ENCODE measurements at regions not wholly inside any gene's neighbourhood (a gene's known extent, or its start where the extent isn't known, plus 50 kb on each side); places are given as distances from the start of the nearest gene placed in this dataset.

DNA sequence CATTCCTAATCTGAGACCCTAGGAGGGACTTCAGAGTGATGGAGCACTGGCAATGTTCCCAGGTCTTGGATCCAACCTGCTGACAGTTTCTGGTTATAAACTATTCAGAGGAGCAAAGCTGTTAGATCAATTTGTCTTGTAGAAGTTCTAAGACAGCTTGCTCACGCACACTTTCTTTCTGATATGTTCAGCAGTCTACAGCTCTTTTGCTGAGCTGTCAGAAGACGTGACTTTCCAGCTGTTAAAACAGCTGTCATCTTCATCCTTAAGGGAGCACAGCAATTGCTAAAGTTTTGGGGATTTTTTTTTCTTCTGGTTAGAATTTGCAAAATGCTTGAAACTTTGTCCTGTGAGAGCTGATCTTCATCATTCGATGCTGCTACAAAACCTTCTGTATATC is 823.1 kb downstream of the SORCS1 start:
- Mint-ChIP-seq H3K27me3 (no peaks in the 10 kb centered on the region), H3K27ac (no peak overlapping the region), H3K4me3 (no peak overlapping the region), H3K9me3 (no peaks in the 10 kb centered on the region), H3K36me3 (ENCODE audit: low read depth) (no peaks in the 10 kb centered on the region), H3K4me1 (no peaks in the 10 kb centered on the region)
- no peak for DNase-seq
- CTCF ChIA-PET: no interaction called here
- POLR2A ChIA-PET: no interaction called here

DNA sequence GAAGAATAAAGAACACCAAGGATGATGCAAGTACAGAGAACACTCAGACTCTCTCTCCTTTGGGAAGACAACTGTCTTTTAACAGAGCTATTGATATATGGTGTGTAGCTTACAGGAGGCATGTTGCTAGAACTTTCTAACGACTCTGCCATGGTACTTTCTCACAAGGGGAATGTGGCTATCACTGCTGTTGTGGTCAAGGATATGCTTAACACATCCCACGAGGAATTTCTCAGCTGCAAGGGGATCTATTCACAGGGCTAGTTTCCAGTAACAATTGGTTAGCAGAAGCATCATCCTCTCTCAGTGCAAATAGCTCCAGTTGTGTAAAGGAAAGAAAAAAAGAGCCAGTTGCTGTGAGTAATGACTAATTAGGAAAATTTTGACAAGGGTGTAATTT is 826.0 kb downstream of the SORCS1 start:
- H3K27ac Mint-ChIP-seq: no peak overlapping the region
- H3K27me3 Mint-ChIP-seq: no peaks in the 10 kb centered on the region
- peaks cover 3% of the 10 kb centered on the region for H3K9me3 Mint-ChIP-seq
- ChIA-PET POLR2A (no interaction called here), CTCF (no interaction called here)
- no peak overlapping the region for H3K4me3 Mint-ChIP-seq
- no peak for DNase-seq
- H3K36me3 Mint-ChIP-seq (ENCODE audit: low read depth): no peaks in the 10 kb centered on the region
- no peaks in the 10 kb centered on the region for H3K4me1 Mint-ChIP-seq

DNA sequence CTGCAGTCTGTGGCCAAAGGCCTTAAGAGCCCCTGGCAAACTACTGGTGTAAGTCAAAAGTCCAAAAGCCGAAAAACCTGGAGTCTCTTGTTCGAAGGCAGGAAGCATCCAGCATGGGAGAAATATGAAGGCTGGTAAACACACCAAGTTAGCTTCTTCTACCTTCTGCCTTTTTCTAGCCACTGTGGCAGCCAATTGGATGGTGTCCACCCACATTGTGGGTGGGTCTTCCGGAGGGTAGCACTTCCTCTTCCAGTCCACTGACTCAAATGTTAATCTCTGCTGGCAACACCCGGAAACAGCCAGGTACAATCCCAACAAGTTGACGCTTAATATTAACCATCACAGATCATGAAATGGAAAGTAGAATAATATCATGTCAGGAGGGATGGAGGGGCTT is 827.6 kb downstream of the SORCS1 start:
- Mint-ChIP-seq H3K4me3 (no peak overlapping the region), H3K4me1 (no peaks in the 10 kb centered on the region), H3K27me3 (no peaks in the 10 kb centered on the region), H3K36me3 (ENCODE audit: low read depth) (no peaks in the 10 kb centered on the region), H3K9me3 (peaks cover 3% of the 10 kb centered on the region), H3K27ac (no peak overlapping the region)
- CTCF ChIA-PET: no interaction called here
- DNase-seq: no peak
- POLR2A ChIA-PET: no interaction called here

DNA sequence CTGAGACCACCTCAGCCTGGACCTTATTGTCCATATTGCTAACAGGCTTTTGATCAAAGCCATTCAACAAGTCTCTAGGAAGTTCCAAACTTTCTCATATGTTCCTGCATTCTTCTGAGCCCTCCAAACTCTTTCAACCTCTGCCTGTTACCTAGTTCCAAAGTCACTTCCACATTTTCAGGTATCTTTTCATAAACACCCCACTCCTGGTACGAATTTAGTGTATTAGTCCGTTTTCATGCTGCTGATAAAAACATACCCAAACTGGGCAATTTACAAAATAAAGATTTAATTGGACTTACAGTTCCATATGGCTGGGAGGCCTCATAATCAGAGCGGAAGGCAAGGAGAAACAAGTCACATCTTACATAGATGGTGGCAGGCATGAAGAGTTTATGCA is 836.8 kb downstream of the SORCS1 start:
- DNase-seq: no peak
- no peaks in the 10 kb centered on the region for H3K36me3 Mint-ChIP-seq (ENCODE audit: low read depth)
- ChIA-PET POLR2A (no interaction called here), CTCF (no interaction called here)
- H3K27me3 Mint-ChIP-seq: no peaks in the 10 kb centered on the region
- no peak overlapping the region for H3K4me3 Mint-ChIP-seq
- H3K27ac Mint-ChIP-seq: no peak overlapping the region
- H3K4me1 Mint-ChIP-seq: no peaks in the 10 kb centered on the region
- H3K9me3 Mint-ChIP-seq: peaks cover 32% of the 10 kb centered on the region

DNA sequence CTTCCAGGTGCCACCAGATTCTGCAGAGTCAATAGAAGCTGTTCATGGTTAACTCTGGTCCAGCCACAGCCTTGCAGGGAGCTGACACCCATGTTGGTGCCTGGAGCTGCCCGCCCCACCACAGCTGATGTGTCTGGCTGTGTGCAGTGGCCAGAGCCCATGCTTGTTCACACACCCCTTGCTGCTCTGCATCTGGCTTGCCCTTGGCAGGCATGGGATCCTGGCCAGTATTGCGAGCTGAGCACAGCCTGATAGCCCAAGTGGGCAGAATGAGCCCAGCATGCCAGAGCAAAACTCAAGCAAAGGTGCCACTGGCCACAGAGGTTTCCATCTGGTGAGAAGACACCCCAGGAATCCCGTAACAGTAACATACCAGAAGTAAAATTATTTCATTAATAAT is 843.6 kb downstream of the SORCS1 start:
- H3K27me3 Mint-ChIP-seq: no peaks in the 10 kb centered on the region
- H3K9me3 Mint-ChIP-seq: peaks cover 2% of the 10 kb centered on the region
- H3K27ac Mint-ChIP-seq: no peak overlapping the region
- H3K4me1 Mint-ChIP-seq: no peaks in the 10 kb centered on the region
- ChIA-PET CTCF (no interaction called here), POLR2A (no interaction called here)
- H3K36me3 Mint-ChIP-seq (ENCODE audit: low read depth): no peaks in the 10 kb centered on the region
- no peak for DNase-seq
- no peak overlapping the region for H3K4me3 Mint-ChIP-seq

DNA sequence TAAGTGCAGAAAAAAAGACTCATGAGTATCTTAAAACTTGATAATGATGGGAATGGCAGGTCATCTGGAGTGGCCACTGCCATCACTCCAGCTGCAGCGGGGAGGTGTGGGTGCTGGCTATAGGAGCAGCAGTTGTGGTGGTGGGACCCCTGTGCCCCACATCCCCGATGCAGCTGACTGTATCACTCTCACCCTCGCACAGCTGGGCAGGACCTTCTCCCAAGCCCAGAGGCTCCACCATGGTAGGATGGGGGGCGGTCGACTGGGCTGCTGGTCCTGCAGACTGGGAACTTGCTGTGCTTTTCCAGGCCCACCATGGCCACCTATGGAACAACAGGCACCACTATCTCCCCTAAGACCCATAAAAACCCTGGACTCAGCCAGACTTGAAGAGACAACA is 844.4 kb downstream of the SORCS1 start:
- ChIA-PET POLR2A (no interaction called here), CTCF (no interaction called here)
- Mint-ChIP-seq H3K9me3 (no peaks in the 10 kb centered on the region), H3K36me3 (ENCODE audit: low read depth) (no peaks in the 10 kb centered on the region), H3K4me1 (no peaks in the 10 kb centered on the region), H3K4me3 (no peak overlapping the region), H3K27ac (no peak overlapping the region), H3K27me3 (no peaks in the 10 kb centered on the region)
- DNase-seq: no peak

DNA sequence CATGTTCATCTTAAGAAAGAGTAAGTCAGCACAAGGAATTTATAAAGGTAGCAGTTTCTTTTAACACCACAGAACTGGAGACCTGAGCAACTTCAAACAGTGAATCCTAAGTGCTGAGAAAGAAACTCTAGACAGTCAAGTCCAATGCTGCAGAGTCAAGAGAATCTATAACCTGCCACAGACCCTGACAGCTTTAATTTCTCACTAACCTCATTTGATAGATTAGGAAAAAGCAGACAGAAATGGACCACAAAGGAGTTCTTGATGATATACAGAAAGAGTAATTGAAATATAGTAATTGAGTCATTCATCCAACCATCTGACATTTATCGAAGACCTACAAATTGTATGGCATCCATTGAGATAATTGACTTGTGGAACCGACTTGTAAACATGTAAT is 847.0 kb downstream of the SORCS1 start:
- Mint-ChIP-seq H3K27ac (no peak overlapping the region), H3K4me3 (no peak overlapping the region), H3K36me3 (ENCODE audit: low read depth) (no peaks in the 10 kb centered on the region), H3K9me3 (no peaks in the 10 kb centered on the region), H3K4me1 (no peaks in the 10 kb centered on the region), H3K27me3 (no peaks in the 10 kb centered on the region)
- ChIA-PET POLR2A (no interaction called here), CTCF (no interaction called here)
- DNase-seq: no peak

DNA sequence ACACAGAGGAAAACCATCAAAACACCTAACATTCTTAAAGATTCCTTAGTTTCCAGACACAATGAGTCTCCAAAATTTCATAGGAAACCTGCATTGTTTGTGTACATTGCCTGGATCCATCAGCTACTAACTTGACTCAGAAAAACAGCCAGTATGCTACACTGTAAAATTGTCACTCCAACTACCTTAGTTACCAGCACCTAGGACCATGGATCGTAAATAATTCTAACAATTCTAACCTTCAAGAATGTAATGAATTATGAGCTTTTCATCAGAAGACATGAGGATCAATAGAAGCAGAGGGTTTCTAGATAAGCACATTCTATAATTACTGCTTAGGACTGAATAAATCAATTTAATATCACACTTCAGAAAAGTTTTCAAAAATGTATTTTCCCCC is 851.5 kb downstream of the SORCS1 start:
- DNase-seq: no peak
- H3K9me3 Mint-ChIP-seq: no peaks in the 10 kb centered on the region
- H3K27me3 Mint-ChIP-seq: no peaks in the 10 kb centered on the region
- H3K4me1 Mint-ChIP-seq: no peaks in the 10 kb centered on the region
- no peaks in the 10 kb centered on the region for H3K36me3 Mint-ChIP-seq (ENCODE audit: low read depth)
- ChIA-PET CTCF (no interaction called here), POLR2A (no interaction called here)
- no peak overlapping the region for H3K4me3 Mint-ChIP-seq
- no peak overlapping the region for H3K27ac Mint-ChIP-seq

DNA sequence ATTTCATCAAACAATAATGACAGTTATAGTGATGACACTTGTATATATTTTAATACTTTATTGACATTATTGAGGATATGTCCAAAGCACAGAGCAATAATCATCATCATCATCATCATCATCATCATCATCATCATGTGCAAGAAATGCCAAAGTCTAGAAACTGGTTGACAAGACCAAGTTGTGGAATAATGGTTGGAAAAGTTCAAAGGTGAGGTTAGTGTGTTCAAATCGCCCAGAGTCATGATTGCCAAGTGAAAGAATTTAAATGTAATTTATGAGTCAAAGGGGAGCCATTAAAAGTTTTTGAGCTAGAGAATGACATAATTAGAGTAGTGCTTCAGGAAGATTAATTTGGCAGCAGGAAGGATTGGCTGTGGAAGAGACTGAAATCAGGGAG is 852.4 kb downstream of the SORCS1 start:
- ChIA-PET POLR2A (no interaction called here), CTCF (no interaction called here)
- no peak overlapping the region for H3K27ac Mint-ChIP-seq
- H3K36me3 Mint-ChIP-seq (ENCODE audit: low read depth): no peaks in the 10 kb centered on the region
- H3K27me3 Mint-ChIP-seq: no peaks in the 10 kb centered on the region
- no peak overlapping the region for H3K4me3 Mint-ChIP-seq
- no peak for DNase-seq
- H3K4me1 Mint-ChIP-seq: no peaks in the 10 kb centered on the region
- H3K9me3 Mint-ChIP-seq: no peaks in the 10 kb centered on the region

DNA sequence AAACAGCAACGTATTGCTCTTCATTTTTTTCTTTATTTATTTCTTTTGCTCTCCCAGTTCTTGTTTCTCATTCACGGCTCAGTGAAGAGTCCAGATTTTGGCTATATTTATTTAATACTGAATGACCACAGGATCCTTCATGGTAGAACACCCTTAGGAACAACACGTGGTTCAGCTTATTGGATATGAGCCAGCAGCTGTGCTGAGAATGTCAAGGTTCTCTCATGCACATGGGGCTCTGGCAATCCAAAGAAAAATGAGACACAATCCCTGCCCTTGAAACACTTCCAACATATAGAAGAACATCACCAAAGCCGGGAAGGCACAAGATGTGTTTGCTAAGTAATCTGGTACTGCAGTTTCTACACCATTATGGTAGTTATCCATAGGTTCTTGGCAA is 852.9 kb downstream of the SORCS1 start:
- no peaks in the 10 kb centered on the region for H3K9me3 Mint-ChIP-seq
- no peaks in the 10 kb centered on the region for H3K4me1 Mint-ChIP-seq
- no peaks in the 10 kb centered on the region for H3K27me3 Mint-ChIP-seq
- CTCF ChIA-PET: no interaction called here
- DNase-seq: no peak
- H3K4me3 Mint-ChIP-seq: no peak overlapping the region
- H3K27ac Mint-ChIP-seq: no peak overlapping the region
- no peaks in the 10 kb centered on the region for H3K36me3 Mint-ChIP-seq (ENCODE audit: low read depth)
- POLR2A ChIA-PET: no interaction called here

DNA sequence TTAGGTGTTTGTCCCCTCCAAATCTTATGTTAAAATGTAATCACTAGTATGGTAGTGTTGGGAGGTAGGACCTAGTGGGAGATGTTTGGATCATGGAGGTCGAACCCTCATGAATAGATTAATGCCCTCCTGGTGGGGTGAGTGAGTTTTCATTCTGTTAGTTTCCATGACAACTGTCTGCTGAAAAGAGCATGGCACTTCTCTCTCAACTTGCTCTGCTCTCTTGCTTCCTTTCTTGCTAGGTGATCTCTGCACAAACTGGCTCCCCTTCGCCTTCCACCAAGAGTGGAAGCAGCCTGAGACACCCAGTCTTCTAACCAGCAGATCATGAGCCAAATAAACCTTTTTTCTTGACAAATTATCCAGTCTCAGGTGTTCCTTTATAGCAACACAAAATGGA is 853.9 kb downstream of the SORCS1 start:
- no peak overlapping the region for H3K27ac Mint-ChIP-seq
- CTCF ChIA-PET: no interaction called here

DNA sequence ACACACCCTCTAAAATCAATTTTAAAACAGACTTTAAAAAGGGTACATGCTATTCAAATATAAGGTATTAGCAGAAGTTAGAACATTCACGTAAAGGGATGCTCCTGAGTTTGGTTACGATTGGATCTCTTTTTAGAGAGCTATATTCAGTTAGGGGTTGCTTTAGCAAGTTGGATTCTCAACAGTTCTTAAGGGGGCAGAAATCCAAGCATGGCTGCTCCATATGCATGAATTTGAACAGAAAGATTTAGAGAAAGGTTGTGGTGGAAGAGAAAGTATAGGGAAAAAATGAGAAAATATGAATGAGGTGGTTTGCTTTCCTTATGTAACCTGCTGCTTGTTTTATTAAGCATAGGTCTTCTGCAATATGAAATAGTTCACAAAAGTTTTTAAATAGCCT is 855.1 kb downstream of the SORCS1 start:
- Mint-ChIP-seq H3K9me3 (no peaks in the 10 kb centered on the region), H3K27ac (no peak overlapping the region), H3K4me1 (no peaks in the 10 kb centered on the region), H3K27me3 (no peaks in the 10 kb centered on the region), H3K36me3 (ENCODE audit: low read depth) (no peaks in the 10 kb centered on the region), H3K4me3 (no peak overlapping the region)
- CTCF ChIA-PET: no interaction called here
- DNase-seq: no peak
- POLR2A ChIA-PET: no interaction called here

More for the DNA sequence above, 853.9 kb downstream of the SORCS1 start:
- Mint-ChIP-seq H3K4me1 (no peaks in the 10 kb centered on the region), H3K27me3 (no peaks in the 10 kb centered on the region), H3K4me3 (no peak overlapping the region), H3K9me3 (no peaks in the 10 kb centered on the region), H3K36me3 (ENCODE audit: low read depth) (no peaks in the 10 kb centered on the region)
- POLR2A ChIA-PET: no interaction called here
- DNase-seq: no peak

DNA sequence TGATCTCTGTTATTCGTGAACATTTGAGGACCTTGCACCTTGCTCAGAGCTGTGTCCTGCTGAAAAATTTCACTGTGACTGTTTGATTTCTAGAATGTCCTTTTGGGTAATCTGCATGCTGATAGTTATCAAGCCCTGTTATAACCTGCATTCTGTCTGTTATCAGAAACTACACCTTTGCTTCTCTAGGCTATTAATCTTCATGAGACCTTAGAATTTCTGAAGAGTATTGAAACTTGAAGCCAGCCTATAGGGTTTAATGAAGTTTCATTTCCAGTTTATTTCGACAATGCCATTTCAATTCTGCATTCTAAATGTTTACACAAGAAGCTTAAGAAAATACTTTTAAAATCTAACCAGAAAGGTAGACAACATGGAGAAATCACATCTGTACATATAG is 856.2 kb downstream of the SORCS1 start:
- peaks cover under 1% of the 10 kb centered on the region for H3K9me3 Mint-ChIP-seq
- no peaks in the 10 kb centered on the region for H3K27me3 Mint-ChIP-seq
- H3K36me3 Mint-ChIP-seq (ENCODE audit: low read depth): no peaks in the 10 kb centered on the region
- no peak overlapping the region for H3K27ac Mint-ChIP-seq
- DNase-seq: no peak
- no peak overlapping the region for H3K4me3 Mint-ChIP-seq
- no peaks in the 10 kb centered on the region for H3K4me1 Mint-ChIP-seq
- POLR2A ChIA-PET: no interaction called here
- CTCF ChIA-PET: no interaction called here

DNA sequence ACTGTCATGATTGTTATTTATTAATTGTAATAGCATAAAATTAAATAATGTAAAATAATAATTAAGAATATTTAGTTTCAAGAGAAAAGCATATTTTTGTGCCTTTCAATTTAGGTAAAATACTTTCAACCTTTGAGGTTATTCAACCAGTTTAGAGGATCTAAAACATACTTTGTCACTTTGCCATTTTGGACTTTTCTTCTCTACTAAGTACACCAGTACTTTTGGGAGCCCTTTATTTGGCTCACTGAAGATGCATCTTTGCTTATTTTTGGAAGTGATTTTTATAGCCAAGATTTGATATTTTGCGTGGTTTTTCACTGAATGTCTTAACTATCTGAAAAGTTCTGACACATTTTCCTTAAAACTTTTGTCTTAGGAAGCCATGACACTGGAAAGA is 860.5 kb downstream of the SORCS1 start:
- Mint-ChIP-seq H3K36me3 (ENCODE audit: low read depth) (no peaks in the 10 kb centered on the region), H3K27me3 (no peaks in the 10 kb centered on the region), H3K9me3 (peaks cover 2% of the 10 kb centered on the region), H3K4me1 (no peaks in the 10 kb centered on the region), H3K4me3 (no peak overlapping the region), H3K27ac (no peak overlapping the region)
- no peak for DNase-seq
- CTCF ChIA-PET: no interaction called here
- POLR2A ChIA-PET: no interaction called here

DNA sequence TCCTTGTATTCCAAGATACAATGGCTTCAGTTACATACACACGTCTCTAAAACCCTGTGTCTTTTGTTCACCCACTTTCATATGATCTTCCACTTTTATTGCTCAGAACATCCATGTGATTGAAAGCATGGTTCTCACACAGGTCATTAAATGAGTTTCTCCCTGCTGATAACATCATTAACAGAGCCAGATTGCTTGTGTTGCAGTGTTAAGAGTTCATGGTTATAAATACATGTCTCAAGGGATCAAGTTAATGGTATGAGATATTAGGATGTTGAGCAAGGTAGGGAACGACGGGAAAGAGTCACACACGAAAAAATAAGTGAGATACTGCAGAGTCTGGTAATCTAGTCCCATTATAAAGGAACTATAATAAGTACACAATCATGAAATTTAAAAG is 861.5 kb downstream of the SORCS1 start:
- ChIA-PET POLR2A (no interaction called here), CTCF (no interaction called here)
- Mint-ChIP-seq H3K4me1 (no peaks in the 10 kb centered on the region), H3K9me3 (peaks cover 2% of the 10 kb centered on the region), H3K36me3 (ENCODE audit: low read depth) (no peaks in the 10 kb centered on the region), H3K27me3 (no peaks in the 10 kb centered on the region), H3K4me3 (no peak overlapping the region), H3K27ac (no peak overlapping the region)
- DNase-seq: no peak

Data from activated CD4-positive, alpha-beta T cell treated with anti-CD3 and anti-CD28 coated beads, Interleukin-2, amount 10 ng/mL, durations not matched to agents 7 days and 5 days (primary cell).